ENCODE measurements at regions not wholly inside any gene's neighbourhood (a gene's known extent, or its start where the extent isn't known, plus 50 kb on each side); places are given as distances from the start of the nearest gene placed in this dataset.

- Histone ChIP-seq H3K4me1 (no peaks in the 10 kb centered on the region), H3K27ac (no peak overlapping the region), H3K27me3 (no peaks in the 10 kb centered on the region), H3K4me3 (no peak overlapping the region), H3K9ac (no peak overlapping the region), H4K20me1 (no peaks in the 10 kb centered on the region), H3K4me2 (no peak overlapping the region), H3K9me3 (no peaks in the 10 kb centered on the region), H3K36me3 (no peaks in the 10 kb centered on the region)
- TF ChIP-seq Cebpa-rat (IDR thresholded peaks at IDR 0.05), result no peak
Observed at GRCh38 chr2:5089409-5089808, 602.8 kb upstream of the SOX11 start.

- Histone ChIP-seq H3K4me1 (no peaks in the 10 kb centered on the region), H3K9me3 (0 out of 2 replicates have a peak, but pooled peaks cover 5% of the 10 kb centered on the region), H4K20me1 (no peaks in the 10 kb centered on the region), H3K27ac (no peak overlapping the region), H3K27me3 (no peaks in the 10 kb centered on the region), H3K36me3 (no peaks in the 10 kb centered on the region), H3K9ac (no peak overlapping the region), H3K4me2 (no peak overlapping the region), H3K4me3 (no peak overlapping the region)
- TF ChIP-seq Cebpa-rat (IDR thresholded peaks at IDR 0.05), result no peak
Observed at GRCh38 chr2:5093056-5093455, 599.1 kb upstream of the SOX11 start.

GRCh38 chr2:5093518-5093917 lies 598.7 kb upstream of the SOX11 start:
- no peaks in the 10 kb centered on the region for H3K27me3 ChIP-seq
- no peaks in the 10 kb centered on the region for H3K4me1 ChIP-seq
- H3K36me3 ChIP-seq, result no peaks in the 10 kb centered on the region
- no peak overlapping the region for H3K4me3 ChIP-seq
- 0 out of 2 replicates have a peak, but pooled peaks cover 5% of the 10 kb centered on the region for H3K9me3 ChIP-seq
- no peak overlapping the region for H3K9ac ChIP-seq
- H3K4me2 ChIP-seq, result no peak overlapping the region
- no peaks in the 10 kb centered on the region for H4K20me1 ChIP-seq
- no peak overlapping the region for H3K27ac ChIP-seq
- no peak for TF ChIP-seq Cebpa-rat (IDR thresholded peaks at IDR 0.05)

GRCh38 chr2:5094192-5094591 lies 598.0 kb upstream of the SOX11 start:
- Histone ChIP-seq H3K4me1 (no peaks in the 10 kb centered on the region), H3K9me3 (0 out of 2 replicates have a peak, but pooled peaks cover 5% of the 10 kb centered on the region), H3K4me3 (no peak overlapping the region), H3K4me2 (no peak overlapping the region), H4K20me1 (no peaks in the 10 kb centered on the region), H3K36me3 (no peaks in the 10 kb centered on the region), H3K27me3 (no peaks in the 10 kb centered on the region), H3K27ac (no peak overlapping the region), H3K9ac (no peak overlapping the region)
- TF ChIP-seq Cebpa-rat (IDR thresholded peaks at IDR 0.05), result no peak

- H3K9me3 ChIP-seq, result 0 out of 2 replicates have a peak, but pooled peaks cover 5% of the 10 kb centered on the region
- H3K36me3 ChIP-seq, result no peaks in the 10 kb centered on the region
- no peaks in the 10 kb centered on the region for H4K20me1 ChIP-seq
- H3K4me2 ChIP-seq, result no peak overlapping the region
- no peak overlapping the region for H3K27ac ChIP-seq
- TF ChIP-seq Cebpa-rat (IDR thresholded peaks at IDR 0.05), result no peak
- no peaks in the 10 kb centered on the region for H3K4me1 ChIP-seq
- no peak overlapping the region for H3K4me3 ChIP-seq
- no peak overlapping the region for H3K9ac ChIP-seq
- no peaks in the 10 kb centered on the region for H3K27me3 ChIP-seq
Observed at GRCh38 chr2:5098286-5098685, 593.9 kb upstream of the SOX11 start.

- H3K9ac ChIP-seq, result no peak overlapping the region
- H3K27me3 ChIP-seq, result no peaks in the 10 kb centered on the region
- no peaks in the 10 kb centered on the region for H3K4me1 ChIP-seq
- peaks cover 15% of the 10 kb centered on the region; the same call in 1 of the 2 replicates for H3K9me3 ChIP-seq
- H4K20me1 ChIP-seq, result no peaks in the 10 kb centered on the region
- no peak for TF ChIP-seq Cebpa-rat (IDR thresholded peaks at IDR 0.05)
- H3K36me3 ChIP-seq, result no peaks in the 10 kb centered on the region
- H3K4me2 ChIP-seq, result no peak overlapping the region
- H3K4me3 ChIP-seq, result no peak overlapping the region
- H3K27ac ChIP-seq, result no peak overlapping the region
Observed at GRCh38 chr2:5102823-5103222, 589.4 kb upstream of the SOX11 start.

- H3K36me3 ChIP-seq, result no peaks in the 10 kb centered on the region
- peaks cover 23% of the 10 kb centered on the region for H3K9me3 ChIP-seq
- H3K4me3 ChIP-seq, result no peak overlapping the region
- H3K27me3 ChIP-seq, result no peaks in the 10 kb centered on the region
- TF ChIP-seq Cebpa-rat (IDR thresholded peaks at IDR 0.05), result no peak
- no peak overlapping the region for H3K9ac ChIP-seq
- no peaks in the 10 kb centered on the region for H4K20me1 ChIP-seq
- H3K27ac ChIP-seq, result no peak overlapping the region
- H3K4me2 ChIP-seq, result no peak overlapping the region
- H3K4me1 ChIP-seq, result no peaks in the 10 kb centered on the region
Observed at GRCh38 chr2:5111581-5111980, 580.6 kb upstream of the SOX11 start.

- Histone ChIP-seq H4K20me1 (no peaks in the 10 kb centered on the region), H3K9ac (no peak overlapping the region), H3K4me2 (no peak overlapping the region), H3K4me3 (no peak overlapping the region), H3K9me3 (peaks cover 11% of the 10 kb centered on the region), H3K27ac (no peak overlapping the region), H3K4me1 (no peaks in the 10 kb centered on the region), H3K27me3 (no peaks in the 10 kb centered on the region), H3K36me3 (no peaks in the 10 kb centered on the region)
- no peak for TF ChIP-seq Cebpa-rat (IDR thresholded peaks at IDR 0.05)
Observed at GRCh38 chr2:5119046-5119445, 573.1 kb upstream of the SOX11 start.

- no peak overlapping the region for H3K4me2 ChIP-seq
- H4K20me1 ChIP-seq, result no peaks in the 10 kb centered on the region
- H3K9ac ChIP-seq, result no peak overlapping the region
- no peak for TF ChIP-seq Cebpa-rat (IDR thresholded peaks at IDR 0.05)
- H3K9me3 ChIP-seq, result no peaks in the 10 kb centered on the region
- no peaks in the 10 kb centered on the region for H3K27me3 ChIP-seq
- no peak overlapping the region for H3K4me3 ChIP-seq
- H3K36me3 ChIP-seq, result no peaks in the 10 kb centered on the region
- H3K4me1 ChIP-seq, result no peaks in the 10 kb centered on the region
- no peak overlapping the region for H3K27ac ChIP-seq
Observed at GRCh38 chr2:5121121-5121520, 571.1 kb upstream of the SOX11 start.

GRCh38 chr2:5121642-5122041 lies 570.5 kb upstream of the SOX11 start:
- TF ChIP-seq Cebpa-rat (IDR thresholded peaks at IDR 0.05), result no peak
- H4K20me1 ChIP-seq, result no peaks in the 10 kb centered on the region
- H3K4me3 ChIP-seq, result no peak overlapping the region
- no peaks in the 10 kb centered on the region for H3K4me1 ChIP-seq
- H3K27ac ChIP-seq, result no peak overlapping the region
- H3K9ac ChIP-seq, result no peak overlapping the region
- H3K27me3 ChIP-seq, result no peaks in the 10 kb centered on the region
- H3K4me2 ChIP-seq, result no peak overlapping the region
- H3K36me3 ChIP-seq, result no peaks in the 10 kb centered on the region
- no peaks in the 10 kb centered on the region for H3K9me3 ChIP-seq

GRCh38 chr2:5123582-5124196 lies 568.5 kb upstream of the SOX11 start:
- Histone ChIP-seq H4K20me1 (no peaks in the 10 kb centered on the region), H3K27me3 (no peaks in the 10 kb centered on the region), H3K36me3 (no peaks in the 10 kb centered on the region), H3K4me1 (no peaks in the 10 kb centered on the region), H3K4me2 (no peak overlapping the region), H3K4me3 (no peak overlapping the region), H3K9me3 (no peaks in the 10 kb centered on the region), H3K9ac (no peak overlapping the region), H3K27ac (no peak overlapping the region)
- TF ChIP-seq Cebpa-rat (IDR thresholded peaks at IDR 0.05), result no peak
